Astrocyte of the hippocampus (primary cell): ENCODE measurements at regions not wholly inside any gene's neighbourhood (a gene's known extent, or its start where the extent isn't known, plus 50 kb on each side); places are given as distances from the start of the nearest gene placed in this dataset.

ENCODE experiments used
- DNase-seq: peaks from one replicate; pipeline ENCODE4 v3.0.0; 2011; ENCODE audit warnings: low read depth, low spot score

DNA sequence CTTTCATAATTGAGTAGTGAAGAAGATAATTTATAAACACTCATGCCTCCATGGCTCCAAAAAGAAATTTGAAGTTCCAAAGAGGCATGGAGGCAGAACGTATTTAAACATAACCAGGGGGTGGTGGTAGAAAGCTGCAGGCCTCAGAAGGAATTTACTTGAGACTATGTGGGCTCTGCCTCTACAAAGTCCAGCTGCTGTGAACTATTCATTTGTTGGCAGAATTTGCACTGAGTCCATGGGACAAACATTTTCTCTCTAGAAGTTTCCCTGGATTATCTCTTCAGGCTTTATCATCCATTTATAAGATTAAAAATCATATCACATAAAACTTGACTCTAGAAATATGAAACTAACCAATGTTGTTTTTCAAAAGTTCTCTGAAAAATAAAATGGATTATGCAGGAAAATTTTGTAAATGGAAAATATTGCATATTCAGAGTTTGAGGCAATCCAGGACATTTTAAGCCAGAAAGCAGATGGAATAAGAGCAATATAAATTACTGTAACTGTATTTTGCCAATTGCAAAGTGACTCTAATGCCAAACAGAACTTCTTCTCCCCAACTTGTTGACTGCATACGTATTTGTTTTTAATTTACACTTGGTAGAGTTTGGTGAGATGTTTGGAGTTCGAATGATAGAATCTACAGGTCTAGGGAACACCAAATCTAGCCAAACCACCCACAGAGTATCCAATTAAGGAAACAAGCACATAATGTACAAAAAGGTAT lies 258.2 kb downstream of the ENC1 start:
- no peak for DNase-seq

DNA sequence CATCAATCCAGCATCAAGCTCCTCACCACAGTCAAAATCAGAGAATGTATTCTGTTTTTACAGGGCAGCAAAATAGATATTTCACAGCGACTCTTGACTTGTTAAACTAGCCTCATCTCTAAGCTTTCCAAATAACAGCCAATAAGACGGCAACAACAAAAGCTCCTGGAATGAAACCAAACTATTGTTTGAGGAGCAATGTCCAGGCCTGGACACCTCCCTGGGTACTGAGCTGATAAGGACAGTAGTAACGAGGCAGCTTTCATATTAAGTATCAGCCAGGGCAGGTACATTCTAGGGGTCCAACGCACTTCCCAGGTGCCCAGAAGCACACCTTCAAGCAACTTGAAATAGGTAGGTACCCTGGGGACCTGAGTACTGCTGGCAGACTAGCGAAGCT lies 260.3 kb downstream of the ENC1 start:
- no peak for DNase-seq

DNA sequence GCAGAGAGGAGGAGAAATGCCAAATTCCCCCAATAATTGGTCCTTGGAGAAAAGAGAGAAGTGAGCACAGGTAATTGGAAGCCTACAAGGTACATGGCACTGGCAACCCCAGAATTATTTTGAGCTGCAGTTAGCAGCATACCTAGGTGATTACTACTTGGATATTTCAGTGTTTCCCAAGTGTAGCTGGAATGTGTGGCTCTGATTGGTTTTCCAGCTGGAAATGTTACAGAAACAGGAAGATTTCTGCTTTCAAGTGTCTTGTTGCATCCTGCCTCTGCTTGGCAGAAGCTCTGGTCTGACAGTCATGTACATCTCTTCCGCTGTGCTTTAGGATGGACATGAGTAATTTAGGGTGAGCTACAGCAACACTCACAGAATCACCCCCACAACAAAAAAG lies 262.1 kb downstream of the ENC1 start:
- DNase-seq: peak; percentile 50

DNA sequence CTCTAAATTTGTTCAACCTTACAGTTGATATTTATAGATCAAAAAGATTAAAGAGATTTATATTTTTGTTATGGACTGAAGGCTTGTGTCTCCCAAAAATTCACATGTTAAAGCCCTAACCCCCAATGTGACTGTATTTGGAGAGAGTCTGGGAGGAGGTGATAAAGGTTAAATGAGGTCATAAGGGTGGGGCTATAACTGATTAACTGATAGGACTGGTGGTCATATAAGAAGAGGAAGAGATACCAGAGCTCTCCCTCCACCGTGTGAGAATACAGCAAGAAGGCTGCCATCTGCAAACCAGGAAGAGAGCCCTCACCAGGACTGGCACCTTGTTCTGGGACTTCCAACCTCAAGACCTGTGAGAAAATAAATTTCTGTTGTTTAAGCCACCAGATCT lies 264.3 kb downstream of the ENC1 start:
- no peak for DNase-seq

DNA sequence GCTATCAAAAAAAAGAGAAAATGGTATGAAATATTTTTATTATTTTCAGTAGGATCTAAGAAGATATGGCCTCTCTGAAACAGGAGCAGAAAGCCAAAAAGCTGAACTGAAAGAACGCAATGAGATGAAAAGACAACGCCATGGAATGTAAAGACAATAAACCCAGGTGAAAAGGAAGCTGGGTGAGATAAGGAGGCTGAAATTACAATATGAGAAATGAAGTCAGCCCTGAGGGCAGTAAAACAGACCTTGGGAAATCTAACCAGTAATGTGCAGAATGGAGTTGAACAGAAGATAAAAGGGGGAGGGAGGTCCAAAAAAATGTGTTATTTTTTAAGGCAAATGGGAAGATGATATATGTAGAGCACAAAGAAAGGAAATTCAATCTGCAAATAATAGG lies 265.3 kb downstream of the ENC1 start:
- no peak for DNase-seq

DNA sequence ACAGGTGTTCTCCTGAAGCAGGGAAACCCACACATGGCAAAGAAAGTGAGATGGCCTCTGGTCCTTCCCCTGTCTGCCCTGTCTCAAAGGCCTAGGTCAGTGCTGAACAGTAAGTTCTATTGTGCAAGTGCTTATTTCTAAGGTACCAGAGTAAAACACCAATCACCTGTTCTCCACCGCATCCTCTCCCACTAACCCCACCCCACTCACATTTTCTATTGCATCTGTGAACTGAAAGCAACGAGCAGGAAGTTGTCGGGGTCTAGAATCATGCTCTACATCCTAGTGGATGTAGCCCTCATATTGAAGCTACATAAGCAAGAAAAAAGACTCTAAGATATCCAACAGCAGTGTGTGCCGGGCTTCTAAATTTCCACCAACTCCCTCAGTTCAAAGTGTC lies 265.9 kb downstream of the ENC1 start:
- no peak for DNase-seq

DNA sequence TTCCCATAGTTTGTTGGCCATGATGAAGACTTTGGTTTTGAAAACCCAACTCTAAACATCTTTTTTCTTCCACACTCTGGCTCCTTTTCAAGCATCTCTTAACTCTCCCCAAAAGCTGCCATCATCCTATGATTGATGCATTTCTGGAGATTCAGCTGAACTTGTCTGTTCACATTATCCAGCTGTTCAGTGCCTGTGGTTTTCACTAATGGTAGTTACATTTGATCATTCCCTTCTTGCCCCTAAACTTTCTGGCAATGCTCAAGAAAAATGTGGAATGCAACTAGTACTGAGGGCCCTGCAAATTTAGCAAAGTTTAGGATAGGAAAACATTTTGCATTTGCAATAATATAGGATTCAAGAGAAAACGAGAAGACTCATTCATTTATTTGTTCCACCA lies 267.5 kb downstream of the ENC1 start:
- no peak for DNase-seq

DNA sequence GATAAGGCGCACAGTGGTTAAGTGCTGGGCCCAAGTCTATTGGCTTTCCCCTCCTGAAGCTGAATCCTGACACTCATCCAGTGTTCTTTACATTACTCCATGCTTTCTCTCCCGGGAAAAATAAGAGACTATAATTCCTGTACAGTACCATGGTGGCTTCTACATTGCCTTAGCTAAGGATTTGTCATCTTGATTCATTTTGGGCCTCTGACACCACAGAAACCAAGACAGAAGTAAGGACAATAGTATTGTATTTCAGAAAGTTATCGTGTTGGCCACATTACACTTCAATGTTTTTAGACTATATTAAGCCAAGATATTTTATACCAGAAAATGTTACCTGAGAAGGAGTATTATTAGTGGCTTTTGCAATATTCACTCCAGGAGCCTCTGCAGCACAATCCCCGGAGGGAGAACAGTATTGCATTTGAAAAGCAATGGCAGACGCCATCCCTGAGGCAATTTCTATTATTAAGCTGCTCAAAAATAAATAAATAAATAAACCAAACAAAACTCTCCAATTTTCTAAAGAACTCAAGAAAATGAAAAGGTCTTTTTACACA lies 267.9 kb downstream of the ENC1 start:
- DNase-seq: no peak

DNA sequence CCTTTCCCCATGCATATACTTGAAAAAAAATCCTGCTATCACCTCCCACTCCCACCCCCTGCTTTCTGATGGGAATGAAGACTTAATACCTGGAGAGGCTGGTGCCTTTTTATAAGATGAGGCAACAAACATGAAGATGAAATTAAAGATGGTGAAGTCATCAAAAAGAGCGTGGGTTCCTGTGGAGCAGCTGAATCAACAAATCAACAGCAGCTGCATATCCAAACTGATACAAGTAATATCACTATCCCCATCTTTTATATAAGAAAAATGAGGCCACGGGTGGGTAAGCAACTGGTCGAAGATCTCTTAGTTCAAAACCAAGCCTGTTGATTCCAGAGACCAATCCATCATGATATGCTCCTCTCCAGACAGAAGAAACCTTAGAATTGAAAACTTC lies 268.5 kb downstream of the ENC1 start:
- no peak for DNase-seq

DNA sequence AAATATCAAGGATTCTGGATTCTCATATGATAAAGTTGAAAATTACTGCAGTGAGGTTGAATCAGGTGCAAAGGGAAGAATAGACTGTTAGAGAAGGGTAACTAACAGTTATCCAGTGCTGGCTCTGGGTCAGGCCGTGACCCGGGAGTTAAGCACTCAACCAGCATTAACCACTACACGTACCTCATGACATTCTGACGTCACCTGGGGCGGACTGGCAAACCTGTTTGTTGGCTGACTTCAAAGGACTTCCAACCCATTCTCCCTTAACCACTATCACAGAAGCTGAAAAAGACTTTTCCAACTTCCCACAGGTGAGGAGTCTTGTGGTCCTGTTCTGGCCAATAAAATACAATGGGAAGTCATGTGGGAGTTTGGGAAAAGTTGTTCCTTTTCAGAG lies 268.9 kb downstream of the ENC1 start:
- DNase-seq: no peak

DNA sequence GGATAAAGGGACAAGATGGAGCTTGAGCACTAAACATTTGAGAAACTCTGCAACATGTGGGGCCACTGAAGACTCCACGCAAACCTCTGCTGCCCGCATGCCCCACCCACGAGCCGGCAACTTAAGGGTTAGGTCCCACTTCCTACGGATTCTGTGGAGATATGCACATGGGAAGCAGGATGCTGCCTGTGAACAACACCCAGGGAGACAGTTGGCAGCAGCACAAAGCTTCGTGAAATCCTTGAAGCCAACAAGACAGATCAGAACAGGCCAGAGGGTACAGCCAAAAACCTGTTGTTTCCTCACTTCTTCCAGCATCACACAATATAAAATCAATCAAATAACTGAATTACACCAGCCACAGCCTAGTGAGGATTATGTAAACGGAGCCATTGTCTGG lies 270.4 kb downstream of the ENC1 start:
- no peak for DNase-seq

DNA sequence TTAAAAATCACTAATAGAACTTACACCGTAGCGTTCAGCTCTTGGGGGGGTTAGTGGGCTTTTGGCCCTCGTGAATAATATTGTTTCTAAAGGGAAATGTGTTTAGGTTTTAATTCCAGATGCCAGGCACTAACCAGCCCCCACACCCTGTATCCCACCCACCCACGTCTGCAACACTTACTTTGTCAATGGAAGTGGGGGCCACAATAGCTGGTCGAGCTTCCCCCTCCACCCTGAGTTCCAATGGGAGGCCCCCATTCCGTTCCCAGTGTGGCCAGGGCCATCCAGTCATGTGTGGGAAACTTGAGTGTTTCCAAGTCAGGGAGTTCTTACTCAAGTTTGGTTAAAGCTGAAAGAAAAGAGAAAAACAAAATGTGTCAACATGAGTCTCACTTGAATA lies 271.4 kb downstream of the ENC1 start:
- DNase-seq: no peak

DNA sequence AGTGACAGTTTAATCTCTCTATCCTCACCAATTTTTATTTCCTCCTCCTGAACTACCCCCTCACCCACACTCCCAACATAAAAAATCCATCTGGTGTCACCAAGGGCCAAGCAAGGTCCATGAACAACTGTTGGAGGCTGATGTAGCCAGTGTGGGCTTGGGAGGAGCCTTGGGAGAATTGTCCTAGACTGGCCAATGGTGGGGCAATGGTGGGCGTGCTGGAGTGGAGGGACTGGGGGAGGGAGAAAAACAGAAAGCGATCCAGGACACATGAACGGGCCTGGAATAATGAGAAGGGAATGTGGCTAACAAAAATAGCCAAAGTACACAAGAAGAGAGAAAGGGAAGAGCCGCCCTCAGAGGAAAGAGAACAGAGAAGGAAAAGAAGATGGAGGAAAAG lies 272.6 kb downstream of the ENC1 start:
- no peak for DNase-seq

DNA sequence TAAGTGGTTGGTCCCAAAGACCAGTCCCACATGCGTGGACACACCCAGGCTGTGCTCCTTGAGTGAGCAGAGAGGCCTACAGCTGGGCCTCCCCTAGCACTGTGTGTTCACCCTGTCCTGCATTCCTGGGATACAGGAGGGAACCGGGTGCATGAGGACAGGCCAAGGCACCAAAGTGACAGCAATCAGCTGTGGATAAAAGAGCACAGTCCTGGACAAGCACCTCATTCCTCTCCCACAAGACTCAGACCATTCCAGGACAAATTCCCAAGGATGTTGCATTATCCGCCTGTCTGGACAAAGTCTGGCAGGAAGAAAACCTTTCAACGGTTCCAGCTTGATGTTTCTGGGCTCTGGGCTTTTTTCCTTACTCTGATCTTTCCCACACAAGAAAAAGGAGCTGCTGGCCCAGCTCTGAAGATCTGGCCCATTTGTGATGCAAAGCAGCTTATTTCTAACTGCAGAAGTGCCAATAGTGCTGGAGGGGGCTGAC lies 273.2 kb downstream of the ENC1 start:
- DNase-seq: peak; percentile 36

DNA sequence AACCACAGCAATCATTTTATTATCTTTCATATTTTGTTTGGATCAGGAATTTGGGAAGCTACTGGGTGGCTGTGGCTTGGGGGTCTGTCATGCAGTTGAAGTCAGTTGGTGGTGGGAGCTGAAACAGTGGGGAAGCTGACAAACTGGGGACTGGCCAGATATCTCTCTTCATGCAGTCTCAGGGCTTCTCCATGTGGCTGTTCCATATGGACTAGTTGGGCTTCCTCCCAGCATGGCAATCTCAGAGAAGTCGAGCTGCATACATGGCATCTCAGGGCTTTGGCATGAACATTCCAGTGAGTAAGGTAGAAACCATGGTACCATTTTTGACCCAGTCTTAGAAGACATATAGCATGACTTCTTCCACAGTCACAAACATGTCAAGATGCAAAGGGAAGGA lies 274.8 kb downstream of the ENC1 start:
- no peak for DNase-seq

DNA sequence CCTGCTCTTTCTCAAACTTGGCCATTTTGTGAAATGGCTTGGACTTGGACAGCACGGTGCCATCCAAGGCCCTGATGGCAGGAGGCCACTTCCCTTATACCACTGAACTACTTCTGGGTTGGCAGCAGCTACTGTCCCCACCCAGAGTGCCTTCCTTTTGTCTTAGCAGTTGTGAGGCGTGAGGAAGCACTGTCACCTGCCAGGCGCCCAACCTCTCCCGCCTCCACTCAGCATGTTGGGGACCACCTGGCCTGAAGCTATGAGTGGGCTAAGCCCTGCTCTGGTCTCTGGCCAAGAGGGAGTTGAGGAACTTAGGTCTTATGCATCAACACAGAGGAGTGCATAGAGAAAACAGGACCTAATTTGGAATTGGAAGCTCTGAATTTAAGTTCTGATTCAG lies 276.0 kb downstream of the ENC1 start:
- no peak for DNase-seq

DNA sequence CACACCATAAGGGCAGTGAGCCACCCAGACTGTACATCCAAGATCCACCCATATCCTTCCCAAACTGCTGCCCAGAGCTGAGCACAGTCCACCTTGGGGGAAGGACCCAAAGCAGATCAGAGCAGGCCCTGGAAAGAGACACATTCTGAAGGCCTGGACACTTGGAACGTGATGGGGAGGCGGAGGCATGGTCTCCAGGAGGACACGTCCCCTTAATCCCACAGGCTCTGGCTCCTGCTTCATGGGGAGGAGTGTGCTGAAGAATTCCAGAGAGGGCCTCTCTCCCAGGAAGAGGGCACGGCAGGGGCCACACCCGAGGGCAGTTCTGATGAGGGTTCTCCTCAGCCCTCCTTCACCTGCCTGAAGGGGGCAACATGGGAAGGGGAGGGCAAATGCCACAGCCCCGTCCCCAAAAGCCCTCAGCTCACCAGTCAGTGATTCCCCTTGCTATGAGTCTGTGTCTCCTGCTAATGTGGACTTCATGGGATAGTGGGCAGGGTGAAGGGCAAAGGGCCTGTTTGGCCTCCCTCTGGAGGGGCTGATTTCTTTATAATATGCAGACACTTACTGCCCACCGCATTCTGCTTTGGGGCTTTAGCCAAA lies 276.8 kb downstream of the ENC1 start:
- DNase-seq: no peak

DNA sequence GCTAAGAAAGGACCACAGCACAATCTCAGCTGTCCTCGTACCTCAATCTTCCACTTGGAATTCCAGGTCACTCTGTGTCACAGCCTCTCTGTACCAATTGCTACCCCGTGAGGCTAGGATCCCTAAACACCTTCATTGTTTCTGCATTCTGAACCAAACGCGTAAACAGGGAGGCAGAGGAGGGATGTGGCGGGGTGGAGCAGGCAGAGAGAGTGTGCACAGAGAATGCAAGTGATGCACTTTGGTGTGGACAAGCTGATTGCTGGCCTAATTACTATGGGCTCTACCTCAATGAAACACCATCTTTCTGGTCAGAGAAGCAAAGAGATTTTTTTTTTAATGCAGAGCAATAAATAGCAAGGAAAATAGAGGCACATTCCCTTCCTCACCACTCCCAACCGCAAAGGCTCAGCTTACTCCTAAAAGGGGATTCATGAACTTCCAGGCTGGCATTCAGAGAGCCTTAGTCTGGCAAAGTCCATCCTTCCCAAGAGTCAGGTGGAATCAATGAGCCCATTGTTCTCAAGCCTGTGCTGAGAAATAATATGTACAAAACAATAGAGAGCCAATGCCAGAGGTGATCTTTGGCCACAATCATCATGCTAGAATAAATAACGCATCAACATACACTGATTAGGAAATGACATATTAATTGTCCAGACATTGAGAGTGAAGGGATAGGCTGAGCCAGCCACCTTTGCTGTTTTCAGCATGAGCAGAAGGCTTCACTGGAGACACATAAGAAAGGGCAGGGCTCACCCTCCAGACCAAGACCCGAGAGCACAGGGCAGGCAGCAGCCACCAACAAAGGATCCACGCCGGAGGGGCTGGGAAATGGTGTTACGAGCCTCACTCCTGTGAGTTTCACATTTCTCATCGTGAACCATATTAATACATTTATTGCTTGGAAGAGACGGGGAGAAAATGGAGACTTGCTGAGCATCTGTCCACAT lies 278.8 kb downstream of the ENC1 start:
- peak; percentile 51 for DNase-seq

DNA sequence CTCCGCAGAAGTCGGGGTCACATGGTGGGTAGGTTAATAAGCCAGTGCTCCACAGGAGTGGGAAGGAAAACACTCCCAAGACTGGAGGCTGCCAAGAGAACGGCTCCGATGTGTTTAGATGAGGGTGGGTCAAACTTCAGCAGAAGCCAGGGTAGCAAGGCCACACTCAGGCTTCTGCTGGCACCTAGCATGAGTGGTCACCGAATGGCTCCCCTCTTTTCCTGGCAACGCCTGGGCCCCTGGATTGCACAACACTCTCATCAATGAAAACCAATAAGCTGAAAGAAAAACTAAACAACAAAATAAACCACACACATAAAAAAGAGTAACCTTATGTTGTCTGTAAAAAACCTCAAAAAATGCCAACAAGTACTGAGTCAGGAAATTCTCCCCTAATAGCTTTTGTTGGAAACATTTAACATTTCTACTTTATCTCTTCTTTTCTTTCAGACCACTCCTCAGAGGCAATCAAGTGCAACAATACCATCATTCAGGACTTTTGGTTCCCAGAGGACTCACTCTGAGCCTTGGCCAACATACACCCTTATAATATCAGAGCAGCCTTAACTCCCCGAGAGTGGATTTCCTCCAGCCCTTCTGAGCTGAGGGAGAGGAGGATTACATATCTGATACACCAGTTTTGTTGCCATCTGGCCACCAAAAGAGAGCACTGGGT lies 279.9 kb downstream of the ENC1 start:
- peak; percentile 85 for DNase-seq

DNA sequence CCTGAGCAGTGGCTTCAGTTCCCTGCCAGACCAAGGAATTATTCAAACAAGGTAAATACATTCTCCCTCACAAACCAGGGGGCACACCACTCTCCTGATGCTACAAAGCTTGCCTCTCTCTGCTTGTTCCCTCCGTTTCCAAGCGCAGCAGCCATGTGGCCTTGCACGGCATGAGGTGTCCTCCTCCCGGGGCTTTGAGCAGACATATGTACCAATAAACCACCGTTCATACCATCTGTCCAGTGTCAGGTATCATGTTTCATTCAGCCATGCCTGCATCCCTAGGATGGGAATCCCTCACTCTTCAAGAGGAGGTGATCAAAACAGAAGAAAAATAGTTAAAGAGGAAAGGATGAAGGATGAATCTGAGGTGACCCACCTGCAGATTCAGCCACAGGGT lies 282.7 kb downstream of the ENC1 start:
- no peak for DNase-seq

DNA sequence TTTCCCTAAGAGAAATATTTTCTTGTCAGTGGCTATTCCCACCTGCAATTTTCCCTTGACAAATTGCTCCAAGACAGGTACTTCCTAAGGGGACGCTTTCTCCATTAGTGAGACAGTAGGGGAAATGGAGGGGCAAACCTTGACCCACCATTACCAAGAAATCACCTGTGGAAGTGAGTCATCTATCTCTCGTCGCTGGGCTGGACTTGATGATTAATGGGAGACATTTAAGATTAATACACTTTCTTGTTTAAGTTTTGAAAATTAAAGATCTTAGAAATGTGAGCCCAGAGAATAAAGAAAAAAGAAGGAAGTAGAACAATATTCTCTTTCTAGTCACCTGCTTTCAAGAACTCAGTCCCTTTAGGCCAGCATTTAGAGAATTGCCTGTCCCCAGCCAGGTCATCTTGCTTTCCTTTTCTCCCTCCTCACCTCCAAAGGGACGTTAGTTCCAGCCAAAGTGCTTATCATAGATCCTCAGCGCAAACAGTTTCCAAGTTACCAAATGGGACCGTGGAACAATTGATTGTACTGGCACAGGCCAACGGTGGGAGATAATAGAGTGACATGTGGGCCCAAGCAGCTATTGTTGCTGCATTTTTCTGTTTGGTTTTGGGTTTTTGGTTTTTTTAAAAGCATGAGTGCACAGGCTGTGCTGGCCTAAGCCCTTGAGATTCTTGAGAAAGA lies 284.4 kb downstream of the ENC1 start:
- DNase-seq: no peak
